Parathyroid adenoma (tissue), 2 donors: ENCODE measurements at regions not wholly inside any gene's neighbourhood (a gene's known extent, or its start where the extent isn't known, plus 50 kb on each side); places are given as distances from the start of the nearest gene placed in this dataset.

Experiments
- H2AFZ ChIP-seq: fragments of 300-600 bp; sonication (generic); one replicate; pipeline ENCODE4 v1.7.0; 2017; ENCODE audit warnings: antibody characterized with exemption, mild to moderate bottlenecking
- H3K27ac ChIP-seq: fragments of 300-600 bp; sonication (generic); one replicate; pipeline ENCODE4 v1.7.0; 2017
- H3K27me3 ChIP-seq: fragments of 300-600 bp; sonication (generic); one replicate; pipeline ENCODE4 v1.7.0; 2017; ENCODE audit warnings: low read length; ENCODE audit not compliant: control insufficient read depth, insufficient read depth
- H3K36me3 ChIP-seq: fragments of 300-600 bp; sonication (generic); one replicate; pipeline ENCODE4 v1.7.0; 2017; ENCODE audit warnings: low read length; ENCODE audit not compliant: control insufficient read depth, insufficient read depth
- H3K4me1 ChIP-seq: fragments of 300-600 bp; sonication (generic); one replicate; pipeline ENCODE4 v1.7.0; 2017; ENCODE audit warnings: control low read depth
- H3K4me2 ChIP-seq: fragments of 300-600 bp; sonication (generic); one replicate; pipeline ENCODE4 v1.7.0; 2017; ENCODE audit warnings: low read length
- H3K4me3 ChIP-seq: fragments of 300-600 bp; sonication (generic); one replicate; pipeline ENCODE4 v1.7.0; 2017; ENCODE audit warnings: low read depth, low read length
- H3K79me2 ChIP-seq: fragments of 300-600 bp; sonication (generic); one replicate; pipeline ENCODE4 v1.7.0; 2017; ENCODE audit warnings: control low read depth
- H3K9ac ChIP-seq: fragments of 300-600 bp; sonication (generic); one replicate; pipeline ENCODE4 v1.7.0; 2017; ENCODE audit warnings: mild to moderate bottlenecking
- H3K9me3 ChIP-seq: fragments of 300-600 bp; sonication (generic); one replicate; pipeline ENCODE4 v1.7.0; 2017; ENCODE audit warnings: low read length; ENCODE audit not compliant: control insufficient read depth
- CTCF ChIP-seq: fragments of 300-600 bp; sonication (generic); IDR thresholded peaks from one replicate; pipeline ENCODE4 v1.7.0; 2017; ENCODE audit warnings: antibody characterized with exemption, mild to moderate bottlenecking
- donor health status: primary hyperparathyroidism.

GRCh38 chr9:84403288-84403687, 62.7 kb upstream of the SLC28A3 start:
- H3K36me3 ChIP-seq: no peaks in the 10 kb centered on the region
- H2AFZ ChIP-seq: no peak overlapping the region
- no peaks in the 10 kb centered on the region for H3K27me3 ChIP-seq
- H3K4me1 ChIP-seq: no peaks in the 10 kb centered on the region
- H3K9me3 ChIP-seq: no peaks in the 10 kb centered on the region
- H3K4me3 ChIP-seq: no peak overlapping the region
- no peak overlapping the region for H3K9ac ChIP-seq
- no peak overlapping the region for H3K27ac ChIP-seq
- H3K79me2 ChIP-seq: no peaks in the 10 kb centered on the region
- TF ChIP-seq CTCF: no peak
- H3K4me2 ChIP-seq: no peak overlapping the region

- Histone ChIP-seq H3K4me3 (no peak overlapping the region), H3K9me3 (no peaks in the 10 kb centered on the region), H3K27me3 (no peaks in the 10 kb centered on the region), H3K27ac (no peak overlapping the region), H3K4me2 (no peak overlapping the region), H2AFZ (no peak overlapping the region), H3K9ac (no peak overlapping the region), H3K79me2 (no peaks in the 10 kb centered on the region), H3K36me3 (no peaks in the 10 kb centered on the region), H3K4me1 (no peaks in the 10 kb centered on the region)
- TF ChIP-seq CTCF: no peak
Measured at GRCh38 chr9:84404095-84404686, 63.6 kb upstream of the SLC28A3 start.

DNA sequence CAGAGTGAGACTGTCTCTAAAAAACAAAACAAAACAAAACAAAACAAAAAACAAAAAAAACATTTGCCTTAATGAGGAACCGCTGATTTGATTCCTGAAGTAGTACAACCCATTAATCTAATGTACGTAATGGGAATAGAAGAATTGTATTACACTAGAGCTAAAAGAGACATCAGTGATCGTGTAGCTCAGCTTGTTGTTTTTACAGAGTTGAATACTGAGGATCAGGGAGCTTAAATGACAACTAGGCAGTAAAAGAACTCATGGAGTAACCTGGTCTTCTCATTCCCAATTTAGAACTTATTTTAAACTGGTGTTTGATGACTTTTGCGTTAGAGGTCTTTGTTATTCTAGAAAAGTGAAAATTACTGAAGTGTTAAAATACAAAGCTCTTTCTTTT, 65.1 kb upstream of the SLC28A3 start:
- no peak overlapping the region for H3K27ac ChIP-seq
- H3K4me3 ChIP-seq: no peak overlapping the region

GRCh38 chr9:84408416-84408815, 67.9 kb upstream of the SLC28A3 start:
- H3K27me3 ChIP-seq: no peaks in the 10 kb centered on the region
- no peaks in the 10 kb centered on the region for H3K36me3 ChIP-seq
- H3K9ac ChIP-seq: no peak overlapping the region
- no peak for TF ChIP-seq CTCF
- no peaks in the 10 kb centered on the region for H3K79me2 ChIP-seq
- no peaks in the 10 kb centered on the region for H3K4me1 ChIP-seq
- H2AFZ ChIP-seq: no peak overlapping the region
- H3K4me3 ChIP-seq: no peak overlapping the region
- no peaks in the 10 kb centered on the region for H3K9me3 ChIP-seq
- H3K4me2 ChIP-seq: no peak overlapping the region
- no peak overlapping the region for H3K27ac ChIP-seq

More for the DNA sequence above, 65.1 kb upstream of the SLC28A3 start:
- Histone ChIP-seq H3K36me3 (no peaks in the 10 kb centered on the region), H2AFZ (no peak overlapping the region), H3K27me3 (no peaks in the 10 kb centered on the region), H3K4me2 (no peak overlapping the region), H3K9me3 (no peaks in the 10 kb centered on the region), H3K79me2 (no peaks in the 10 kb centered on the region), H3K4me1 (no peaks in the 10 kb centered on the region), H3K9ac (no peak overlapping the region)
- TF ChIP-seq CTCF: no peak

DNA sequence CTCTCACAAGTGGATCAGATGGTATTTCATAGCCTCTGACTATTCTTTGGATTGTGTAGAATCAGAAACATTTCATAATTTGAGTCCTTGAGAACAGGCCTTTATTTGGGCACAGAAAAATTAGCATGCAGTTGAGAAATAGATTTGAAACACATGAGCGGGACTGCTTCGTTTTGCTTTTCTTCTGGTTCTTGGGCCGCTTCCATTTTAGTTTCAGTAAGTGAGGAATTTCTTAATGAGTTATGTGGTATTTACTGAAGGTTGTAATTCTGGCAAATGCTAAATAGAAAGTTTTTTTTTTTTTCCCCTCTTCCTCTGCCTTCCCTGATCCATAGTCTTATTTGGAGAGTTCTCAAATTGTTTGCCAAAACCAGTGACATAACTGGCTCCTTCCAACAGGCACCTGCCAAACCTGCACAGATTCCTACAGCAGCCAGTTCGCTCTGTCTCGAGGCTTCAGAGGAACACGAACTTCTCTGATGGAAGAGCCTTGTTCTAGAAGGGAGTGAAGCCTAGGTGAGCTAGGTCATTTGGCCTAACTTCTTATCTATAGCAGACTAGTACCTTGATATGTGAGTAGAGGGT, 71.2 kb upstream of the SLC28A3 start:
- Histone ChIP-seq H3K9ac (no peak overlapping the region), H3K4me1 (no peaks in the 10 kb centered on the region), H3K4me3 (no peak overlapping the region), H2AFZ (no peak overlapping the region), H3K27me3 (no peaks in the 10 kb centered on the region), H3K79me2 (no peaks in the 10 kb centered on the region), H3K4me2 (no peak overlapping the region), H3K36me3 (no peaks in the 10 kb centered on the region), H3K9me3 (no peaks in the 10 kb centered on the region), H3K27ac (no peak overlapping the region)
- TF ChIP-seq CTCF: no peak
